Right renal pelvis (tissue), 4 donors: ENCODE measurements at regions not wholly inside any gene's neighbourhood (a gene's known extent, or its start where the extent isn't known, plus 50 kb on each side); places are given as distances from the start of the nearest gene placed in this dataset.
A peak's percentile ranks its signal among the peaks of the same experiment; 100 is the strongest.

Source experiments
- DNase-seq, 4 donors: peaks; one replicate each; pipeline ENCODE4 v3.0.0-alpha.2; 2013; ENCODE audit warnings: low read depth in 4 of 4, low spot score in 3 of 4, missing footprints in 1 of 4

DNA sequence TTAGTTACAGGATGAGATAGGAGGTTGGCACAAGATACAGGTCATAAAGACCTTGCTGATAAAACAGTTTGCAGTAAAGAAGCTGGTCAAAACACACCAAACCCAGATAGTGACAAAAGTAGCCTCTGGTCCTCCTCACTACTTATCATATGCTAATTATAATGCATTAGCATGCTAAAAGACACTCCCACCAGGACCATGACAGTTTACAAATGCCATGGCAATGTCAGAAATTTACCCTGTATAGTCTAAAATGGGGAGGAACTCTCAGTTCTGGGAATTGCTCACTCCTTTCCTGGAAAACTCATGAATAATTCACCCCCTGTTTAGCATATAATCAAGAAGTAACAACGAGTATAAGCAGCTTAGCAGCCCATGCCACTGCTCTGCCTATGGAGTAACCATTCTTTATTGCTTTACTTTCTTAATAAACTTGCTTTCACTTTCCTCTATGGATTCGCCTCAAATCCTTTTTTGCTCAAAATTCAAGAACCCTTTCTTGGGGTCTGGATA lies 1254.4 kb downstream of the PCDH7 start:
- DNase-seq, result no peak

DNA sequence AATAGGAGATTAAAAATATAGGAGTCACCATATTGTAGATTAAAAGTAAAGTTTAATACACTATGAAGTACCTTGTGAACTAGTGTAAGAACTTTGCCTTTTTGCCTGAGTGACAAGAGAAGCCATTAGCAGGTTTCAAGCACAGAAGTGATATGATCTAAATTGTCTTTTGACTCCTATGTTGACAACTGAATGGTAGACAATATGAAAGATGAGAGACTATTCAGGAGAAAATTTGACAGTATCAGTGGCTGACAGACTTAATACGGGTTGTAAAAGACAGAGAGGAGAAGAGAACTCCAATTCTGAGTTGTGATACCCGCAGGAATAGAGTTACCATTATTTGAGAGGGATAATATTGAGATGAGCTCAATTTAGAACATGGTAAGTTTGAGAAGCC lies 1259.8 kb downstream of the PCDH7 start:
- no peak for DNase-seq

DNA sequence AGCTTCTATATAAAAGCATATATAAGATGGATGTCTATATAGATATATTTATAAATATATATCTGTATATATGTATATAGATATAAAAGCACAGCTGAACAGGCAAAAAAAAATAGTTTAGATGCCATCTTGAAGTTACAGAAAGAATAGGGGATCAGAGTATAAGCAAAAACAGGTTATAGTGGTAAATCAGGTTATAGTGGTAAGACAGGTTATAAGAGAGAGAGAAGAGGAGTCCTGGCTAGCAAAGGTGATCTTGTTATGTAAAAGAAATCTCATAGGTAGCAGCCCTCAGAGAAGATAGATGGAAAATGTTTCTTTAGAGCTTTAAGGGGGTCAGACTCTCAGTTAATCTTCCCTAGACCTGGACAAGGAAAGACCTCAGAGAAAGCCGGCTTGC lies 1263.1 kb downstream of the PCDH7 start:
- no peak for DNase-seq

DNA sequence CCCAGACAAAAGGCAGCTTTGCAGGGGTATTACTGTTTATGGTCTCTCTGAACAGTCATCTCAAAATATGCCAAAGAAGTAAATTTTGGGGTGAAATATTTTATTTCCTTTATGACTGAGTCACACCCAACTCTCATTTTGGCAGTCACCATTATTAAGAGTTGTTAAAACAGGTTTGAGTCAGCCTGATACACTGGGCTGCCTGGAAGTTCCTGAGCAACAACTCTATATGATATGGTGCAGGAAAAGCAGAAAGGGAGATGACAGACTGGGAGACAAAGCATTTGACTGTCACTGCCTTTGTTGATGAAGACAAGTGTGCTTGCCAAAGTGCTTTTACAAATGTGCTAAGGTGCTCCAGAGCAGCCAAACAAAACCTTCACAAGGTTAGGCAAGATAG lies 1263.5 kb downstream of the PCDH7 start:
- DNase-seq, result no peak

DNA sequence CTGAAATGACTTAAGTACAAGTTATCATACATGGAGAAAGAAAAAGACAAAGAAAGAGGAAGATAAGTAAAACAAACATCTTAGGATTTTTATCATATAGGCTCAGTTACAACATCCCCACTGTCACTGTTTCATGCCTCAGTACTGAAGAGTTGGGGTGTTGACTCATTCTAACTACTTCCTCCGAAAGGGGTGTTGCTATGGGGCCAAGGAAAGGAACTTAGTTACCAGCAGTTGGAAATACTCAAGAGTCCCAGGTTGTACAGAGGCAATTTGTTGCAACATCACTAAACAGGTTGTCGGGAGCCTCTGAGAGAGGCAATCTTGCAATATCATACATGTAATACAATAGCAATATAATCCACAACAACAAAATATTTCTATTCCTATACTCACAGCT lies 1264.7 kb downstream of the PCDH7 start:
- no peak for DNase-seq

DNA sequence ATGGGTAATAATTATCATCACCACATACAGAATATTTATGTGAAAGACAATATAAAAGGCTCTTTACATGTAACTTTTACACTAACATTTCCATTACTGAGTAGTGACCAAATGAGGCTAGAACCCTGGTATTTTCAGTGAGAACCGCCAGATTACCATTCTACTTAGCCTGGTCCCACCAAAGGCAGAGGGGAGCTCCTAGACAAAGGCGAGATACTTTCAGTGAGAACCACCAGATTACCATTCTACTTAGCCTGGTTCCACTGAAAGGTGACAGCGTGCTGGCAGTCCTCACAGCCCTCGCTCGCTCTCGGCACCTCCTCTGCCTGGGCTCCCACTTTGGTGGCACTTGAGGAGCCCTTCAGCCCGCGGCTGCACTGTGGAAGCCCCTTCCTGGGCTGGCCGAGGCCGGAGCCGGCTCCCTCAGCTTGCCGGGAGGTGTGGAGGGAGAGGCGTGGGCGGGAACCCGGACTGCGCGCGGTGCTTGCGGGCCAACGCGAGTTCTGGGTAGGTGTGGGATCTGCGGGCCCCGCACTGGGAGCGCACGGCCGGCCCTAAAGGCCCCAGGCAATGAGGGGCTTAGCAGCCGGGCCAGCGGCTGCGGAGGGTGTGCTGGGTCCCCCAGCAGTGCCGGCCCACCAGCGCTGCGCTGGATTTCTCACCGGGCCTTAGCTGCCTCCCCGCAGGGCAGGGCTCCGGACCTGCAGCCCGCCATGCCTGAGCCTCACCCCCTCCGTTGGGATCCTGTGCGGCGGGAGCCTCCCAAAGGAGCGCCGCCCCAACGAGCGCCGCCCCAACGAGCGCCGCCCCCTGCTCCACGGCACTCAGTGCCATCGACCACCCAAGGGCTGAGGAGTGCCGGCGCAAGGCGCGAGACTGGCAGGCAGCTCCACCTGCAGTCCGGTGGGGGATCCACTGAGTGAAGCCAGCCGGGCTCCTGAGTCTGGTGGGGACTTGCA lies 1276.1 kb downstream of the PCDH7 start:
- DNase-seq, result peak in 1 of 4 donors; percentile 3

DNA sequence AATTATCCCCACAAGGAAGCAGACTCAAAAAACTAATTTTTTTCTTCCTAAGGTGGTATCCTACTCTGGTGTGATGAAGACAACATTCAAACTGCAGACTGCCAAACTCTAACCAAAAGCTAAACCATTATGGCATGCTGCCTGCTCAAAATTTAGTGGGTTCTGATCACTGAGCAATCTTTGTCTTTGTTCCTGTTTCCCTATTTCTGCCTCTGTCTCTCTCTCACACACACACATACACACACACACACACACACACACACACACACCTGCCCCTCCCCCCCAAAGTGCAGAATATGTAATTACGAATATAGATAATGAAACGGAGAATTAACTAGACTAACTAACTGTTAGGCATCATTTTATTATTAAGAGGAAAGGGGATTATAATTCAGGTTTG lies 1278.6 kb downstream of the PCDH7 start:
- DNase-seq, result no peak

DNA sequence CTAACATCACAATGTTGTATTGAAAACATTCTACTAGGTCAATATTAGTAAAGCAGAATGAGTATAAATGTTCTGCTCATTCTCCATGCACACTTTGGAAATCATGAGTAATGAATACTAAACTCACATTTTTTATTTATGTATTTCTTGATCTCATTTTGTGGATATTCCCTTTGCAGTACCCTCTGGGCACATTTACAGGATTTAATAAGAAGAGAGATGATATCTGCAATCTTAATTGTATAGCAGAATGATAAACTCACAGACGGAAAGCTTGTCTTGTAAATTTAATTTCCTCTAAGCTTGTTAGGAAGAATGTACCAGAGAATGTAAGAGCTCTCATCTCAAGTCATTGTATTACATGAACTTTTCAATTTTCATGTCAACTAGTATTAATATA lies 1279.7 kb downstream of the PCDH7 start:
- DNase-seq, result no peak

DNA sequence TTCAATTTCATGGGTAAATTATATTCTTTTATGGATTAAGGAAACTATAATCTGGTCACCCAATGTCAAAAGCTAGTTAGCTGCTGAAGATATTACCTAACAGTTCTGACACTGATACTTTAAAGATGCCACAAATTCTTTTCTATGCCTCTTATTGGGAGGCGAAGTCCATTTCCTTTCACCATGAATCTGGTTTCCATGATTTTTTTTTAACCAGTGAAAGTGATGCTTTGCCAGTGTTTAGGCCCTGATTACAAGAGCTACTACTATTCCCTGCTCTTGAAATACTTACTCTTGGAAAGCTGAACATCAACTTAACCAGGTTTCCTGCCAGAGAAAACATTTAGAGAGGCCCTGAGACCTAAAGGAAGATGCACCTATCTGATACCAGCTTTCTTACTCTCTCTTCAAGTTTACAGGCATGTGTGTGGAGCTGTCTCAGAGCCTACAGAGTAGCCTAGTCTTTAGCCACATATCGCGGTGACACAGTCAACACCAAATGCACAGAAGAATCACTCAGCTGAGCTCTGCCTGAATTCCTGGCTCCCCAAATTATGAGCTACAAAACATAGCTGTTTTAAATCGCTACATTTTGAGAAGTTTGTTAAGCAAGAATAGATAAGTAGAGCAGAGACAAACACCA lies 1280.8 kb downstream of the PCDH7 start:
- no peak for DNase-seq

DNA sequence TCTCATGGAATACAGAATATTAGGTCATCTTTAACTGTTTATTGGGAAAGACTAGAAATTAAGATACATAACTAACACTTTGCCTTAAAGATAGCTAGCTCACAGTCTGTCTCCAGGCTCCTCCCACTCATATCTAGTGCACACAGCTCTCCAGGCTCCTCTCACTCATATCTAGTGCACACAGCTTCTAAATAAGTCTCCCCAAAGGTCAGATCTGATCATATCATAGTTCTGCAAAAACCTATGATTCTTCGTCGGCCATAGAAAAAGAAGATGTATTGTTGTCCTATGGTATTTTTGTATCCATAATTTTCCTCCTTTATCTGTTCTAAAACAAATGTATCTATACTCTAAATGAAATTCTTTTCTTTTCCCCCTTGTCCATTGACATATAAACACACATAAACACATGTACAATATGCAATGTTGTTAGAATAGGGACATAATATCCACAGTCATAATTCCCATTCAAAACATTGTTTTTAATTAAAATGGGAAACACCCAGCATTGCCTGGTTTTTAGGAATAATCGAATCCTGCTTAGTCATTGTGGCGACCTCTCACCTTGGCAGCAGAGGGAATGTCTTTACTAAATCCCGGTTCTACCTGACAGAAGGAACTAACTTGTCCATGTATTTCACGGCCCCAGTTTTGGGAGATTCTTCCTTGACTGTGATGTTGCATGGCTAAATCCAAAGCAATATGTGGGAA lies 1282.0 kb downstream of the PCDH7 start:
- DNase-seq, result no peak

DNA sequence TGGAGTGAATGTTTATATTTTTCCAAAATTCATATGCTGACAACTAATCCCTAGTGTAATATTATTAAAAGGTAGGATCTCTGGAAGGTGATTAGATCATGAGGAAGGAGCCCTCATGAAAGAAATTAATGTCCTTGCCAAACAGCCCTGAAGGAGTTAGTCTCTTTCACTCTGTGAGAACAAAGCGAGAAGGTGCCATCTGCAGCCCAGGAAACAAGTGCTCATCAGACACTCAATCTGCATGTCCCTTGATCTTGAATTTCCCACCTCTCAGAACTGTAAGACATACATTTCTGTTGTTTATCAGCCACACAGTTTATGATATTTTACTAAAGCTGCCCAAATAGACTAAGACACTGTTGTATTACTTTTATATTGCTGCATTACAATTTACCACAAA lies 1283.4 kb downstream of the PCDH7 start:
- no peak for DNase-seq

DNA sequence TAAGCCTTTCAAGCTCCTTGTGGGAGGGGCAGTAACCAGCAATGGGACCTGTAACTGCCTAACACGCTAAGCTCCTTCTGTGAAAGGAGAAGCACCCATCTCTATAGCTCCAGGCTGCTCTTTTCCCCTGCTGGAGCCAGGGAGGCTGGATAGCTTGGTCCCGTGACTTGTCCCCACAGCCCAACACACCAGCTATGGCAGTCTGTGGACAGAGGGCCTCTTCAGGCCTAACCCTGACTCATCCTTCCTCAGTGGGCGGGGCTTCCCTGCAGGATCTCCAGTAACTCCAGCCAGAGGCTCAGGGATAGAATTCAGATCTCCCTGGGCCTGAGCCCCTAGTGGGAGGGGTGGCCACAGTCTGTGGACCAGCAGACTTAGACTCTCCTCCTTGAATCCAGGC lies 1290.1 kb downstream of the PCDH7 start:
- DNase-seq, result no peak

DNA sequence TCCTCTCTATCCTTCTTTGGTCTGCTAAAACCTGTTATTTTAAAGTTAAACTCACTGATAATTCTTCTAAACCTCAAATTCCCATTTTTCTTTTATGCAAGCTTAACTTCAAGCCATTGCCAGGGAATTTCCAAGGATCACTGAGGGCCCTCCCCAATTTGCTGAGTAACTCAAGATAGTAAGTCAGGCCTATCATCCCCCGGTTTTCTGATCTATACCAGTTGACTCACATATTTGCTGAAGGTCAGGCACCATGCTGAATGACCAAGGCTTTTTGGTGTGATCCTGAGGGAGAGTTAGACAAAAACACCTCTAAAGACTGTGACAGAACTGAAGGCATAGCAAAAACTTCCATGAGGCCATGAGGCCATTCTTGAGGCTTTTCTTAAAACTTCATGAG lies 1301.9 kb downstream of the PCDH7 start:
- no peak for DNase-seq

DNA sequence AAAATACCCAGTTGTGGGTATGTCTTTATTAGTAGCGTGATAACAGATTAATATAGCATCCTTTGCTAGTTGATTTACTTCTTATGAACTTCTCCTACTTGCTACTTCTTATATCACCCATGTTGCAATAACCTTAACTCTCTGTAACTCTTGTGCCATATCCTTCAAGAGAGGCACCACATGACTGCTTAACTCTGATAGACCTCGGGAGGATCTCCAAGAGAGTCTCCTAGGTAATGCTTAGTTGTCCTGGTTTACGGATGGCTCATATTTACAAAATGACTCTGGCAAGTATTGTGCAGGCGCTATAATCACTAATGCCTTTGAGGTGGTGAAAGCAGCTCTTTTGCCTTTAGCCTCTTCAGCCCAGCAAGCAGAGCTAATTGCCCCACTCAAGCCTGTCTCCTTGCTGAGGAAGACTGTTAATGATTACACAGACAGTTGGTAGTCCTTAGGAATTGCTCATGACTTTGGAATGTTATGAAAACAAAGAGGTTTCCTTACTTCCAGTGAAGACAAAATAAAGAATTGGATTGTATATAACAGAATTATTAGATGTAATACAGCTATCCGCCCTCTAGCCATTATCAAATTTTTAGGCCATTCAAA lies 1305.8 kb downstream of the PCDH7 start:
- peak in 2 of 4 donors; percentile 12 to 18 for DNase-seq

DNA sequence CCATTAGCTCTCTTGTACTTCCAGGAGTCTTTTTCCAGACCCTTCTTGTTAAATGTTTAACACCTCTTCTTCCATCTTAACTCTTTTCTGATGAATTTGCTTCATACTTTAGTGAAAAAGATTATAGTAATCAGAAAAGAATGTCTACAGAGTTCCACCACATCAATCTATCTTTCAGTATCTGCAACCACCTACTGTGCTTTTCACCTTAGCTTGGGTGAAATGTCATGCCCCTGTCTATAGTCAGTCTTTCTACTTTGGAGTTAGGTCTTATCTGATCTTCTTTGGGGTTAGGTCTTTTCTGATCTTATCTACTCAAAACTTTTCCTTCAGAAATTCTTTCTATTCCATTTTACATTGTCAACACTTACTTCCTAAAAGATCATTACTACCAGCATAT lies 1310.2 kb downstream of the PCDH7 start:
- no peak for DNase-seq

DNA sequence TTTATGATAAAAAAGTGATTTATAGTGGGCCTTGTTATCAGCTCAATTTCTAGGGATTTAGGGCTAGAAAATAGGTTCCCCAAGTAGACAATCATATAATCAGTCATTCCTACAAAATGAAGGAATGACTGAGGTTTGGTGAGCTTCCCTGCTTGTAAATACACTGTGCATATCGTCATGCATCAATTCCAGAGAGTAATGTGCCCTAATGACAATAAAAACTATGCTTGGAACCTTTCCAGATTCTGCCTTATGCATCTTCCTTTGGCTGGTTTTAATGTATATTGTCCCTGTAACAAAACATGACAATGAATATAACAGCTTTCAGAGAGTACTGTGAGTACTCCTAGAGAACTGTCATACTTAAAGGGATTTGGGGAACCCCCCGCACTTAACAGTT lies 1310.9 kb downstream of the PCDH7 start:
- no peak for DNase-seq

DNA sequence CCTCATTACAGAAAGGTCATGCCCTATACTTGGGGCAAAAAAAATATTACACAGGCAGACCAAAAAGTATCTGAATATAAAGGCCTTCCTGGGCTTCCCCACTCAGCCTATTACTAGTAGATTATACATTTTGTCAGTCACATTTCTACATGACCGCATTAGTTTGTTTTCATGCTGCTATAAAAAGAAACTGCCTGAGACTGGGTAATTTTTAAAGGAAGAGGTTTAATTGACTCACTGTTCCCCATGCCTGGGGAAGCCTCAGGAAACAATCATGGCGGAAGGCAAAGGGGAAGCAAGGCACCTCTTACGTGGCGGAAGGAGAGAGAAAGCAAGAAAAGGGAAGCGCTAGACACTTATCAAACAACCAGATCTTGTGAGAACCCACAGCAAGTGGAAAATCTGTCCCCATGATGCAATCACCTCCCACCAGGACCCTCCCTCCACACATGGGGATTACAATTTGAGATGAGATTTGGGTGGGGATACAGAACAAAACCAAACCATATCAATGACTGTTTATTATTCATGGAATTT lies 1312.0 kb downstream of the PCDH7 start:
- DNase-seq, result no peak

DNA sequence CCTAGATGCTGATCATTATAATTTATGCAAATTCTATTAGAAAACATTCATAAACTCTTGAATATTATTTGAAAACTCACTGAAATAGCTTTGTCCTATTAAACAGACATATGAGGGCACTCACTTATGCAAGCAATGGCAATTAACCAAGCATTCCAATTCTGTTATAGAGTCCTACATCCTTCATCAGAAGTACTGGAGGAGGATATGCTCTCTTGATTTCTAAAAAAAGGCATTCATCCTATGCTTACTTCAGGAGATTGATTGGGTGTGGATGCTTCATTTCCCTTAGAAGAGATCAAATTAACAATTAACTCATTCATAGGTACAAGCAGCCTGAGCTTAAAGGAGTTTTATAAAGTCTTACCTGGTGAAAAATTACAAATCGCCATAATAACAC lies 1317.2 kb downstream of the PCDH7 start:
- DNase-seq, result peak in 2 of 4 donors; percentile 16 to 24

DNA sequence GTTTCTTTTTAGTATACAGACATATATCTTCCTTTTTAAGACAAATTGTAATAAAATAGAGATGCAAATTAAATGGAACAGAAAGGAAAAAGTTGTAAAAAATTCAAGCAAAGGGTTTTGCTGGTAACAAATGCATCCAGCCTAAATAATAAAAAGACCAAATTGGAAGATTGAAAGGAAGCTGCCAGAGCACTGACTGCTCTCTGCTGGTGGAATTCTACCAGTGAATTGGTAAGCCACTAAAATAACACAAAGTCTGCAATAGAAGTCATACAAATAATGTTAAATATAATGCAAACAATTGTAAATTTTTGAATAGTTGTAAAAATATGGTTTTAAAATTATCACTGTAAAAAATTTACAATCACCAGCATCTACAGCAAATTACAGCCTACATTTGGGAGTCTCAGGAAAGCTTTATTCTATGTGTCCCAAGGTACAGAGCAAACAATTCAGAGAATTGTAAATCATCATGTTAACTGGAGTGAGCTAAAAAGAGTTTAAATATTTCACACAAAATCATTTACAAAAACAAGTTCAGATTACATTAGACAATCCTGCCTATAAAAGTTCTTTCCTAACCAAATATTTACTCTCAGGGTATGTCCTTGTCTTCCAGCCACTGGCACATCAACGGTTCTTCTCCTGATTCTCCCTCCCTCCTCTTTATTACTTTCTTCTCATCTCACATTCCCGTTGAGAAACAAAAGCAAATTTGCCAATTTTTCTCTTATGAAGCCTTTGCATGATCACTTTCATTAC lies 1322.5 kb downstream of the PCDH7 start:
- no peak for DNase-seq

DNA sequence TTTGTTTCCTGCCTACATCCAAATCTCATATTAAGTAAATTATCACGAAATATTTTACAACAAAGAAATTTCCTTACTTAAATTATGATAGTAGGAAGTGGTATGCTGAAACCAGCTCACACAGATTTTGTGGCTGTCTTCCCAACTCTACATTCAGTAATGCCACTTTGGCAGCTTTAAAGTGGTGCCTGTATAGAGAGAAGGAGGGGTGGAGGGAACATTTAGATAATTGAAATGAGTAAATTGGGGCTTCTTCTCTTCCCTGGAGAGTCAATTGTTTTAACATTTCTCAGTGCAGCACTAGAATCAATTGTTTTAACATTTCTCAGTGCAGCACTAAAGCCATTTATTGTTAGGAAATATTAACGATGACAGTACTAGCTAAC lies 1323.1 kb downstream of the PCDH7 start:
- no peak for DNase-seq
